ENCODE measurements at regions not wholly inside any gene's neighbourhood (a gene's known extent, or its start where the extent isn't known, plus 50 kb on each side); places are given as distances from the start of the nearest gene placed in this dataset.
"Not testable (repeated sequence)": the region's sequence is repeated elsewhere in the genome, so short reads cannot be mapped to it uniquely, and the experiment has no call there.

DNA sequence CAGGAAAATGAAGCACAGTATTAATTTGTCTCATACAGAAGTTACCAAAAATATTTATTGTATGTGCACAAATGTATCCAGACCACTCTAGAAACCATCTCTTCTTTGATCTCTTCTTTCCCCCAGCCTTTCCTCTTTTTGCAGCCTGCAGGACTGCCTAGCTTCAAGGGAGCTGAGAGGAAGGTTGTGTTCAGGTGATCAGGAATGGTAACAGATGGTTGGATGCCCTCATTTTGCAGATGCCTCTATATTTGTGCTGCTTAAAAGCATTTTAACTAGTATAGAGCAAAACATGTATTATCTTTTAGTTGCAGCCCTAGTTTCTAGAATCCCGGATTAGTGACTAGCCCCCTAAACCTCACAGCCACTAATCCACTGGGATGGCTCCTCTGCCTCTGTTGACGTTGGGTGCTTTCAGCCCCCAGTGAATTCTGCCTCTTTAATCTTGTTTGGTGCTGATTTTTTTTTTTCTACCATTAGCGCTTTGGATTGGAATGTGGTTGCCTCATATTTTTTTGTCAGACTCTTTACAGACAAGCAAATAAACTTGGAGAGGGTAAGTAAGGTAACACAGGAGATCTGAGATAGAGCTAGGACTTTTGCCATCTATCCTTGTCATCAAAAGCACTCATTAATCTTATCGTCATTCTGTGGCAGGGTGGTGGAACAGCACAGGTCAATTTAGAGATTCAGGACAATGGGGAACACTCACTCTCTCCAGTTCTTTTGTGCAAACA lies 103.8 kb upstream of the NDUFV2 start:
- ChIA-PET CTCF (interaction anchor here (1.3 to 5.0 kb wide), 2 partner anchors 11 to 344 kb away, joined by 4 to 25 read pairs; no protein-coding TSS in a partner anchor), POLR2A (interaction anchor here (0.8 kb wide), 1 partner anchor 98 kb away, joined by 4 read pairs; no protein-coding TSS in a partner anchor)
- ATAC-seq (no peak), DNase-seq (no peak)
- H3K27me3 Mint-ChIP-seq, result peaks cover 9% of the 10 kb centered on the region
- intact Hi-C loops (cut with micrococcal nuclease), result no loop called here
- no peaks in the 10 kb centered on the region for H3K36me3 Mint-ChIP-seq (ENCODE audit: low read depth)
- no peak overlapping the region for H3K27ac Mint-ChIP-seq
- H3K9me3 Mint-ChIP-seq, result peaks cover 5% of the 10 kb centered on the region
- no peak overlapping the region for H3K4me3 Mint-ChIP-seq
- TF ChIP-seq, protein P1, sequence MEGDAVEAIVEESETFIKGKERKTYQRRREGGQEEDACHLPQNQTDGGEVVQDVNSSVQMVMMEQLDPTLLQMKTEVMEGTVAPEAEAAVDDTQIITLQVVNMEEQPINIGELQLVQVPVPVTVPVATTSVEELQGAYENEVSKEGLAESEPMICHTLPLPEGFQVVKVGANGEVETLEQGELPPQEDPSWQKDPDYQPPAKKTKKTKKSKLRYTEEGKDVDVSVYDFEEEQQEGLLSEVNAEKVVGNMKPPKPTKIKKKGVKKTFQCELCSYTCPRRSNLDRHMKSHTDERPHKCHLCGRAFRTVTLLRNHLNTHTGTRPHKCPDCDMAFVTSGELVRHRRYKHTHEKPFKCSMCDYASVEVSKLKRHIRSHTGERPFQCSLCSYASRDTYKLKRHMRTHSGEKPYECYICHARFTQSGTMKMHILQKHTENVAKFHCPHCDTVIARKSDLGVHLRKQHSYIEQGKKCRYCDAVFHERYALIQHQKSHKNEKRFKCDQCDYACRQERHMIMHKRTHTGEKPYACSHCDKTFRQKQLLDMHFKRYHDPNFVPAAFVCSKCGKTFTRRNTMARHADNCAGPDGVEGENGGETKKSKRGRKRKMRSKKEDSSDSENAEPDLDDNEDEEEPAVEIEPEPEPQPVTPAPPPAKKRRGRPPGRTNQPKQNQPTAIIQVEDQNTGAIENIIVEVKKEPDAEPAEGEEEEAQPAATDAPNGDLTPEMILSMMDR (IDR thresholded peaks at IDR 0.05), result no peak
- H3K4me1 Mint-ChIP-seq (ENCODE audit: low read depth), result no peaks in the 10 kb centered on the region

DNA sequence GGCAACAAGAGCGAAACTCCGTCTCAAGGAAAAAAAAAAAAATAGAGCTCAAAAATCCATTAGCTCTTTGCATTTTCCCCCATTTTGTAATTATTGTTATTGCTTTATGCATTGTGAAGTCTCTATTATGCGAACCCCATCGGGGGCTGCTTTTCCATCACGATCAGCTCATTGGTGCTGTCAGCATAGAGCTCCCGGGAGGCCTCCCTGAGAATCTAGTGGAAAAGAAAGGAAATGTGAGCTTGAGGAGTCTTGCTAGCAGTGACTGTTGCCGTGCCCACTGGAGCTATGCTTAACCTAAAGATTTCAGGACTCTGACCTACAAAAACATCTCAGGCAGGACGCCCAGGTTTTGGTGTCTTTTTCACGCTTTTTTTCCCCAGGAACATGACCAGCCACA lies 102.6 kb upstream of the NDUFV2 start:
- Mint-ChIP-seq H3K36me3 (ENCODE audit: low read depth) (no peaks in the 10 kb centered on the region), H3K4me1 (ENCODE audit: low read depth) (no peaks in the 10 kb centered on the region), H3K27ac (no peak overlapping the region), H3K9me3 (peaks cover 5% of the 10 kb centered on the region), H3K27me3 (peaks cover 9% of the 10 kb centered on the region), H3K4me3 (no peak overlapping the region)
- DNase-seq, result no peak
- ChIA-PET POLR2A (no interaction called here), CTCF (interaction anchor here (1.1 to 5.0 kb wide), 3 partner anchors 12 to 346 kb away, joined by 3 to 25 read pairs (median 4); no protein-coding TSS in a partner anchor)
- no peak for ATAC-seq
- TF ChIP-seq, protein P1 (IDR thresholded peaks at IDR 0.05), result no peak
- intact Hi-C loops (cut with micrococcal nuclease), result no loop called here

DNA sequence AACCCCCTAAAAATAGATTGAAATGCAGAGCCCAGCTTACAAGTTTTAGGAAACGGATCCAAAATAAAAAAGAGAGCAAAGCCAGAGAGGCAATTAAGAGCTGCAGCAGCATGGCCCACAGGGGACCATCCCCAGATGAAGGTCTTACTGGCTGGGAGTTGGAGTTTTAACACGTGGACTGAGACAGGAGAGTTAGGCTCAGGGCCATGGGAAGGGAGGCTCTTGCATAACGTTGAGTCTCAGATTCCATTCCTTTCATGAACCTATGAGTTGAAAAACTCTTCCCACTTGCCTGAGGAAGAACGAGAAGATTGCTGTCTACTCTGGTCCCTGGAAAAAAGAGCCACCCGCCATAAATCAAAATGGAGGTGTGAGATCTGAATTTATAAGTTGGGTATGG lies 101.8 kb upstream of the NDUFV2 start:
- ChIA-PET CTCF (interaction anchor here (5.0 kb wide), 1 partner anchor 13 kb away, joined by 25 read pairs; no protein-coding TSS in a partner anchor), POLR2A (no interaction called here)
- Mint-ChIP-seq H3K4me3 (no peak overlapping the region), H3K27ac (no peak overlapping the region), H3K9me3 (peaks cover 5% of the 10 kb centered on the region), H3K4me1 (ENCODE audit: low read depth) (no peaks in the 10 kb centered on the region), H3K36me3 (ENCODE audit: low read depth) (no peaks in the 10 kb centered on the region), H3K27me3 (peaks cover 9% of the 10 kb centered on the region)
- intact Hi-C loops (cut with micrococcal nuclease), result no loop called here
- ATAC-seq (no peak), DNase-seq (no peak)
- TF ChIP-seq, protein P1 (IDR thresholded peaks at IDR 0.05), result no peak

DNA sequence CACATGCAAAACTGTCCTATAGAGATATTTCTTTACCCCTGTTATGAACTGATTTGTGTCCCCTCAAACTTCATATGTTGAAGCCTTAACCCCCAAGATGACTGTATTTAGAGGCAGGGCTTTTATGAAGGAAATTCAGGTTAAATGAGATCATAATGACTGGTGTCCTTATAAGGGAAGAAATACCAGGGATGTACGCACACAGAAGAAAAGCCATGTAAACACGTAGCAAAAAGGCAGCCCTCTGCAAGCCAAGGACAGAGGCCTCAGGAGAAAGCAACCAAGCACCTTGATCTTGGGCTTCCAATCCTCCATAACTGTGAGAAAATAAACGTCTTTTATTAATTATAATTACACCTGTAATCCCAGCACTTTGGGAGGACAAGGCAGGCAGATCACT lies 101.3 kb upstream of the NDUFV2 start:
- Mint-ChIP-seq H3K36me3 (ENCODE audit: low read depth) (no peaks in the 10 kb centered on the region), H3K27me3 (peaks cover 13% of the 10 kb centered on the region), H3K9me3 (peaks cover 5% of the 10 kb centered on the region), H3K4me3 (no peak overlapping the region), H3K27ac (no peak overlapping the region), H3K4me1 (ENCODE audit: low read depth) (no peaks in the 10 kb centered on the region)
- ATAC-seq (no peak), DNase-seq (no peak)
- intact Hi-C loops (cut with micrococcal nuclease), result no loop called here
- CTCF ChIA-PET, result no interaction called here
- TF ChIP-seq, protein P1 (IDR thresholded peaks at IDR 0.05), result no peak
- POLR2A ChIA-PET, result no interaction called here

DNA sequence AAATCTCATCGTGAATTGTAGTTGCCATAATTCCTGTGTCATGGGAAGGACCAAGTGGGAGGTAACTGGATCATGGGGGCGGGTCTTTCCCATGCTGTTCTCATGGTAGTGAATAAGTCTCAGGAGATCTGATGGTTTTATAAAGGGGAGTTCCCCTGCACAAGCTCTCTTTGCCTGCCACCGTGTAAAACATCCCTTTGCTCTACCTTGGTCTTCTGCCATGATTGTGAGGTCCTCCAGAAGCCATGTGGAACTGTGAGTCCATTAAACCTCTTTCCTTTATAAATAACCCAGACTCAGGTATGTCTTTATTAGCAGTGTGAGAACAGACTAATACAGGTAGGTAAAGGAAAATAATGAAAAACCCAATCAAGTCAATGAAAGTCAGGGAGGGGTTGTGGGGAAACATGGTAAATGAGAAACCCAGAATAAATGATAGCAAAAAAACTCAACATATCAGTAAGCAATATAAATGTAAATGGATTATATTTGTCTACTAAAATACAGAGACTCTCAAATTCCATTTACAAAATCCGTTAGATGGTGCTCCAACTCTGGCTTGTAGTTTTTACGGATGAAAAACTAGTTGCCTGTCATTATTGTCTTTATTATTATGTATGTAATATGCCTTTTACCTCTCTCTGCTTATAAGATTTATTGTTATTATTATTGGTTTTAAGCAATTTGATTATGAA lies 98.9 kb upstream of the NDUFV2 start:
- ATAC-seq, result no peak
- no peaks in the 10 kb centered on the region for H3K4me1 Mint-ChIP-seq (ENCODE audit: low read depth)
- H3K36me3 Mint-ChIP-seq (ENCODE audit: low read depth), result no peaks in the 10 kb centered on the region
- TF ChIP-seq, protein P1 (IDR thresholded peaks at IDR 0.05), result no peak
- ChIA-PET CTCF (no interaction called here), POLR2A (no interaction called here)
- intact Hi-C loops (cut with micrococcal nuclease), result no loop called here
- H3K27me3 Mint-ChIP-seq, result peaks cover 15% of the 10 kb centered on the region
- no peak overlapping the region for H3K4me3 Mint-ChIP-seq
- no peak for DNase-seq
- H3K27ac Mint-ChIP-seq, result no peak overlapping the region
- peaks cover 5% of the 10 kb centered on the region for H3K9me3 Mint-ChIP-seq

DNA sequence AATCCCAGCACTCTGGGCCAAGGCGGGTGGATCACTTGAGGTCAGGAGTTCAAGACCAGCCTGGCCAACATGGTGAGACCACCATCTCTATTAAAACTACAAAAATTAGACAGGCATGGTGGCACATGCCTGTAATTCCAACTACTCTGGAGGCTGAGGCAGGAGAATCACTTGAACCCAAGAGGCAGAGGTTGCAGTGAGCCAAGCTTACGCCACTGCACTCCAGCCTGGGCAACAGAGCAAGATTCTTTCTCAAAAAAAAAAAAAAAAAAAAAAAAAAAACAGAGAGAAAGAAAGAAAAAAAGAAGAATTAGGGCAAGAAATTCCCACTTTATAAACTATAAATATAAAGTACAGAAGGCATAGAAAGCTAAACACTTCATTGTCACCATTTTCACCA lies 98.2 kb upstream of the NDUFV2 start:
- DNase-seq; H3K9me3 Mint-ChIP-seq; ATAC-seq; H3K36me3 Mint-ChIP-seq (ENCODE audit: low read depth); intact Hi-C loops (cut with micrococcal nuclease); H3K4me3 Mint-ChIP-seq; H3K27ac Mint-ChIP-seq; H3K4me1 Mint-ChIP-seq (ENCODE audit: low read depth); POLR2A ChIA-PET: not testable (repeated sequence)
- CTCF ChIA-PET, result interaction anchor here (1.3 kb wide), 1 partner anchor 308 kb away, joined by 3 read pairs; no protein-coding TSS in a partner anchor
- peaks cover 14% of the 10 kb centered on the region for H3K27me3 Mint-ChIP-seq

DNA sequence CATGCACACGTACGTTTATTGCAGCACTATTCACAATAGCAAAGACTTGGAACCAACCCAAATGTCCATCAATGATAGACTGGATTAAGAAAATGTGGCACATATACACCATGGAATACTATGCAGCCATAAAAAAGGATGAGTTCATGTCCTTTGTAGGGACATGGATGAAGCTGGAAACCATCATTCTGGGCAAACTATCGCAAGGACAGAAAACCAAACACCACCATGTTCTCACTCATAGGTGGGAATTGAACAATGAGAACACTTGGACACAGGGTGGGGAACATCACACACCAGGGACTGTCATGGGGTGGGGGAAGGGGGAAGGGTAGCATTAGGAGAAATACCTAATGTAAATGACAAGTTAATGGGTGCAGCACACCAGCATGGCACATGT lies 94.8 kb upstream of the NDUFV2 start:
- not testable (repeated sequence) for ATAC-seq

More for the DNA sequence above, 94.8 kb upstream of the NDUFV2 start:
- H3K4me1 Mint-ChIP-seq (ENCODE audit: low read depth); H3K27ac Mint-ChIP-seq; H3K4me3 Mint-ChIP-seq; POLR2A ChIA-PET; intact Hi-C loops (cut with micrococcal nuclease); H3K9me3 Mint-ChIP-seq; H3K36me3 Mint-ChIP-seq (ENCODE audit: low read depth); DNase-seq; CTCF ChIA-PET: not testable (repeated sequence)
- H3K27me3 Mint-ChIP-seq, result peaks cover 16% of the 10 kb centered on the region
